GM18507 (cell line): ENCODE measurements at regions not wholly inside any gene's neighbourhood (a gene's known extent, or its start where the extent isn't known, plus 50 kb on each side); places are given as distances from the start of the nearest gene placed in this dataset.

ENCODE experiments used
- DNase-seq: peaks from one replicate; pipeline ENCODE4 v3.0.0; 2011; ENCODE audit warnings: low read depth; ENCODE audit not compliant: insufficient read length; ENCODE audit errors: extremely low spot score
- FAIRE-seq: peaks from 2 replicates; lab custom pipeline; 2011; peaks lifted over from hg19 to GRCh38; lab: Jason Lieb, UNC

GRCh38 chr13:76797361-76797760, 88.8 kb downstream of the KCTD12 start:
- FAIRE-seq: no peak

DNA sequence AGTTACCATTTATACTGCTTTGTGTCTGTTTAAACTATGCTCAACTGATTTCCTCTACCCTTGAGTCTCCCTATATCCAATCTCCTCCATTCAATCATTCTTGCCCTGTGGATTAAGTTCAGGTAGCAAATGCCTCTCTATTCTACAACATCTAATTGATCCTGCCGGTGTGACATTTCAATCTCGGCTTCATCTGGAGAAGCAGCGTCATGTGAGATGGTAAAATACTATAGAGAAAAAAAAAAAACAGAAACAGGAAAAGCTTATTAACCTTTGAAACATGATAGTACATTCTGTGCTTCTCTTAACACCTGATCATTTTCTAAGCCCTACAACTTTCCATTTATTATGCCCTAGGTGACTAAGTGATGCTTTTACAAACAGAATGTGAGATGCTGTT, 89.4 kb downstream of the KCTD12 start:
- DNase-seq: no peak
- FAIRE-seq: no peak

More at GRCh38 chr13:76797361-76797760, 88.8 kb downstream of the KCTD12 start:
- DNase-seq: no peak

DNA sequence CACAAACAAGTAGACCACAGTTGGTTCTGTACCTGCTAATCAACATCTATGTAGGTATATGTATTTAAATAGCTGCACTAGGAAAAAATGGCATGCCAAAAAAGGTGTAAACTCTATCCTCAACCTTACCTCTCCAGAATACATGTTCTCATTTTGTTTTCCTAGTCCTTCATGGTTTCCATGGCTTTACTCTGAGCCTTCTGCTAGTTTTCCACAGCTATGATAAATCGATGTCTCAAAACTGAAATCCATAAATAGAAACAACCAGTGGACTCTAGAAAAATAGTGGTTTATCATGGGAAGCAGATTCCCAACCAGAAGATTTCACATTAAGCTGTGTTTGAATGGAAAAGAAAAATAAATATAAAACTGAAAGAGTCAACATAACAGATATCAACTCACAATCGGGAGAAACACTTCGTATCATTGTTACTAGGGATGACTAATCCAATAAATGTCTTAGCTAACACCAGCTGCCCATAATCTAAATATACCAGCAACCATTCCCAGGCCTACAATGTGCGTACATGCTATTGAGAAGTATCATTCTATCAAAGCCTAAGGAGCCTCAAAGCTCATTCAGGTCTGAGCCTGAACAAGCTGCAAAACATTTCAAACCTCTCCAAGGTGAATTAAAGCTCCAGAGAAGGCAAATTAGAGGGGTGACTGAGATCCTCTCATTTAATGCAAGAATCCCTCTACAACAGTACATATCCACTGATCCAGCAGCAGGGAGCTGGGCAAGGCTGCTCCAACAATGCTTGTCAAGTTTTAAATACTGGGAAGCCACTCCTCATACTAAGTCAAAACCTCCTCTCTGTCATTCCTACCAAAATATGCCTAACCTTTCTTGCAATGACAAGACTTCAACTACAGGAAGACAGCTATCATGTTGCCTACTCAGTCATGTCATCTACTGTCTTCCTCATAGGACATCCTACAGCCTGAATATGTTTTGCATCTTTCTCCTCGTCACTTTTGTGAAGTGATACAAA, 90.2 kb downstream of the KCTD12 start:
- DNase-seq (no peak), FAIRE-seq (no peak)

DNA sequence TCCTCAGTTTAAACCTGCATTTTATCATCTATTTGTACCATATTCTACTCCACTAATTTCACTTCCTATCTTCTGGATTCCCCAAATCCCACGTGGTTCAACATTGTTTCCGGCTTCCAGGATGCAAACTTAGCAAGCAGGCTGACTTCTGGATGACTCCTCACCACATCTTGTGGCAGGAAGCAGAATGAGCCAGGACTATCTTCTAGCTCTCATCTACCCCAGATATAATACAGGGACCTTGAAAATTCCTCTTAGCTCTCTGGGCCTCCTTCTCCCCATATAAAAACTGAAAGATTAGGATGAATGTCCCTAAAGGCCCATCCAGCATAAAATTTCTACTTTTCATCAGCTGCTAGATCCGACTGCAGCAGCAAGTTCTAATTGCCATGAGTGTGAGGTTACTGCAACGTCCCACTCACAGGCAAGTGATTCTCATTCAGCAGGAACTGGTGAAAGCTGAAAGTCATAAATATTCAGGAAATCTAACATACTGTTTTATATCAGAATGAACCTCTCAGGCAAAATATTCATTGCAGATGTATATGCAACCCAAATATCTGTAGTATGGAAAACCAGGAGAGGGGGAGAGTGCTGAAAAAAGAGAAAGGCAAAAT, 93.4 kb downstream of the KCTD12 start:
- FAIRE-seq: no peak
- DNase-seq: no peak

DNA sequence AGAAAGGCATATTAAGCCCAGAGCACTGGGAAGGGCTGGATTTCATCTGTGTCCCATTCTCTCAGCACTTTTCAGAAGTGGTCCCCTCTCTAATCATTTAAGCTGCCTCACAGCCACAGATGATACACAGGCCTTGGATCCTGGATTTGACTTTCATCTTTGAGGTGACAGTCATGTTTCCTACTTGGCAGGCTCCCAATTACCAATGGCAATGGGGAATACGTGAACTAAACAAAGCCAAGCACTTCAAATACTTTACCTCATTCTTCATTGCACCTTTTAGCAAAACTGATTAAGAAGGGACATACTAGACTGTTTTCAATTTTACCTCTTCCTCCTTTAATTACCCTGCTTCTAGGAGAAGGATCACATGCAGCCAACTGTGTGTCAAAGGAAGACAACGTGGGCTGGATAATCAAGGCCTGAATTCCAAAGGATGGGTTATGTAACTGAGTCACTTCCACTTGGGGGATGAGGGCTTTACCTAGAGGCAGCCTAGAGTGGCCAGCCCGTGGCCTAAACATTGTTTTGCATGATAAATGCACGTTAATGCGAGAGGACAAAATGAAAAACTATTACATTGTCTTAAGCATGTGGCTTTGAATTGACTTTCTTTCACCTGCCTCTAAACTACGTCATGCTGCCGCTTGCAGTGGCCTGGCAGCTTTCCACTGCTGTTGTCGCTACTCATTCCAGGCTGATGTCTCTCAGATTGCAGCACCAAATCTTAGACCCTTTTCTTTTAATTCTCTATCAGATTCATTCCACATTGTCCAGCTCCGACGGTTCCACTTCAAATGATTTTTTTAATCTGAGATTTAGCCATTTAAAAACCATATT, 95.0 kb downstream of the KCTD12 start:
- FAIRE-seq (no peak), DNase-seq (no peak)

GRCh38 chr13:76790526-76790925, 95.7 kb downstream of the KCTD12 start:
- DNase-seq (no peak), FAIRE-seq (no peak)

- DNase-seq (no peak), FAIRE-seq (no peak)
Measured at GRCh38 chr13:76783798-76784197, 102.4 kb downstream of the KCTD12 start.

DNA sequence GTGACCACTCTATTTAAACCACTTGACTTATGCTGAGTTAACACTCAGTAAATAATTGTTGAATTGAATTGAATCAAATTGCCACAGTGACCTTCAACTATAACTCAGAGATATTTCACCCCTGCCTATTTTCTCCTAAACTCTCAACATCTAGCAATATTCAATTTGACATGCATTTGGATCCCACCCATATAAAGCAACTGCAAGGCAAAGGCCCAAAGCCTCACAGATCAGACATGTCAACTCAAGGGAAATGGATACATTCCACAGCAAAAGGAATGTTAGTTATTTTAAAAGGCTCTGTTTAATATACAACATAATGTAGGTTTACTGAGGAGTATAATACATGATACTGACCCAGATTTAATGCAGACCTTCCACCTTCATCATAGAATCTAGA, 107.4 kb downstream of the KCTD12 start:
- FAIRE-seq: no peak

GRCh38 chr13:76777096-76777495, 109.1 kb downstream of the KCTD12 start:
- FAIRE-seq: no peak
- DNase-seq: no peak

More for the DNA sequence above, 107.4 kb downstream of the KCTD12 start:
- no peak for DNase-seq

DNA sequence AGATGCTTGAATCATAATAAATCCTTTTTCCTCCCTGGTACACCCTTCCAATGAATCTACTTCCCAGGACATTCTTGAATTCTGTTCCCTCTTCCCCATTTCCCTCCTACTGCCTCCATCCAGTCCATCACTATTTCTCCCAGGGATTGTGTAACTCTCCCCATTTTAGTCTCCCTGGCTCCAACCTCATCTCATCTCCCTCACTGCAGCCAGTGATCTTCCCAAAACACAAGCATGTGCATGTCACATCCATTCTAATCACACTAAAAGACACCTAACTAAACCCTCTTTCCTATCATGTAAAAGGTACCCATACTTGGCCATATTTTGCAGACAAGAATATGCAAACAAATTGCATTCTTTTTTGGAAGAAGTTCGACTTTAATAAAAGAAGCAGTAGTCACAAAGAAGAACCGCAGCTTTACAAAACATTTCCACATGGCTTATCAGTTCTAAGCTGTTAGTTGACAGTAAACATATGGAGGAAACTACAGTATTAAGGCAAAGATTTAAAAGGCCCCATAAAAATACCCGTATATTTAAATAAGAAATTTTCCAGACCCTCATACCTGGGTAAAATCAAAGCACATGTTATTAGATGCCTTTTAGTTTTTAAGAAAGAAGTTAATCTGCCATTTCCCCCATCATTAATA, 111.0 kb downstream of the KCTD12 start:
- no peak for FAIRE-seq
- DNase-seq: no peak

- no peak for FAIRE-seq
- DNase-seq: no peak
Measured at GRCh38 chr13:76773448-76774094, 112.6 kb downstream of the KCTD12 start.

GRCh38 chr13:76772241-76772640, 114.0 kb downstream of the KCTD12 start:
- DNase-seq (no peak), FAIRE-seq (no peak)

GRCh38 chr13:76769271-76769791, 116.9 kb downstream of the KCTD12 start:
- DNase-seq (no peak), FAIRE-seq (no peak)

DNA sequence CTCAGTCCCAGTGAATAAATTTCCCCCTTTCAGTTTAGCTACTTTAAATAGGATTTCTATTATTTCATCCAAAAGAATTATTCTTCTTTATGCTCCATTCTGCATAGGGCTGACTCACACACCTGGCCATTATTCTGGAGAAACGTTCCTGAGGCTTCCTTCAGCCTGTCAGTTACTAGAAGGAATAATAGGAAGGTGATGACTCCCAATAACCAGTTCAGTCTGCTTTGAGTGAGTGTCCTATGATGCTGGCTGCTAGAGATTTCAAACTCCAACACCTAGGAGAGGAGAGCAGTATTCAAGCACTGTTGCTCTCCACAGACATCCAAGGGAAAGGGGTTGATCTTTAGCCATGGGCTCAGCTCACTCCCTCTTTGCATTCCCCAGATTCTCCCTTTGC, 117.8 kb downstream of the KCTD12 start:
- DNase-seq: no peak
- FAIRE-seq: no peak

DNA sequence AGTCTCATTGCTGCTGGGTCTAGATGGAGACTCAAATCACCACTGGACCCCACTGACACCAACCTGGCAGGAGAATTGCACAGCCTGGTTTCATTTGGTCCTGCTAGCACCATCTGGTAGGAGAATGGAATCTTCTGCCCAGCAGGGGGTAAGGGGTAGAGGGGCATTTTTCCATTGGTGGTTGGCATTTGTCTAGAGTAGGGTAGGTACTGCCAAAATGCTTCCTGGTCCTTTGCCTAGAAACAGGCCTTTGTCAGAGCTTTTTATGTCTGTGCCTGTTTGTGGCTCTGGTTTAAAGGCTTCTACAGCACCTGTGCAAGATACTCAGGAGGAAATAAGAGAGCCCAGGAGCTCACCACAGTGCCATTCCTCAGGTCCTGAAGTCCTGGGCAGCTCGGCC, 121.3 kb downstream of the KCTD12 start:
- FAIRE-seq: no peak
- no peak for DNase-seq

DNA sequence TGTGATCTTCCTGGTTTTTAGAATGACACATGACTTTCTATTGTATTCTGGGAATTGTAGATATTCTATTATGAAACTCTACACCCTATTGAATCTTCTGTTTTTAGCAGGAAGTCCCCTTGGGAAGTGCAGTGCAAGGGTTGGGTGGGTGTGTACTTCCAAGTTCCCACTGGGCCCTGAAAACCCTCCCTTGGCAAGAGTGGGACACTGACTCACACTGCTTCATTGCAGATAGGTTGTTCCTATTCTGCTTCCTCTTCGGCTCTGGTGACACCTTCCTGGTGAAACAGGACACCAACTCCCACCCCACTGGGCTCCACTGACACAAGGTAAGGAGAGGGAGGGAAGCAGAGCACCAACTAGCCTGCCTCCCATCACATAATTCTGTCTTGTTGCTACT, 121.8 kb downstream of the KCTD12 start:
- DNase-seq (no peak), FAIRE-seq (no peak)

DNA sequence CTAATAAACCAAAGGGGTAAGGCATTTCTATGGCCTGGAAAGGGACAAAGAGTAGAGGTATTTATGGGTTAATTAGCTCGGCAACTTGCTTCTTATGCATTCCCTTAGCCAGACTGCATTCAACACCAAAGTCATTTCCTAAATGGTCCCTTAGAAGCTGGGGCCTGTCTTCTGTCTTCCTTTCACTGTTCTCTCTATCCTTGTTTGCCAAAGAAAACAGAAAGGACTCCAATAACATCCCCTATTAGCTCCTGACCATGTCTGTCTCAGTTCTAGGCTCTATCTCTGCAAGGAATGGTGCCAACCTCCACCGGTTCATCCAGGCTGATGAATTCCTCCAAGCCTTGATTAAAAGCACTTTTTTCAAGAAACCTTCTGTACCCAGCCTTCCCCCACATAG, 123.5 kb downstream of the KCTD12 start:
- no peak for FAIRE-seq
- DNase-seq: no peak

GRCh38 chr13:76759877-76760276, 126.3 kb downstream of the KCTD12 start:
- no peak for FAIRE-seq
- no peak for DNase-seq

GRCh38 chr13:76758738-76759137, 127.5 kb downstream of the KCTD12 start:
- DNase-seq (no peak), FAIRE-seq (no peak)
